ENCODE measurements at regions not wholly inside any gene's neighbourhood (a gene's known extent, or its start where the extent isn't known, plus 50 kb on each side); places are given as distances from the start of the nearest gene placed in this dataset.

DNA sequence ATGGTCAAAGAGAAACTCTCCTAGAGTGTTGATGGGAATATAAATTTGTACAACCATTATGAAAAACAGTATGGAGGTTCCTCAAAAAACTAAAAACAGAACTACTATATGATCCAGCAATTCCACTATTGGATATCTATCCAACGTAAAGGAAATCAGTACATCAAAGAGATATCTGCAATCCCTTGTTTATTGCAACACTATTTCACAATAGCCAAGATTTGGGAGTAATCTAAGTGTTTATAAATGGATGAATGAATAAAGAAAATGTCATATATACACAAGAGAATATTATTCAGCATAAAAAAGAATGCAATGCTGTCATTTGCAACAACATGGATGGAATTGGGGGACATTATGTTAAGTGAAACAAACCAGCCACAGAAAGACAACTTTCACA, 1118.1 kb upstream of the PRKX start:
- no peak for DNase-seq

DNA sequence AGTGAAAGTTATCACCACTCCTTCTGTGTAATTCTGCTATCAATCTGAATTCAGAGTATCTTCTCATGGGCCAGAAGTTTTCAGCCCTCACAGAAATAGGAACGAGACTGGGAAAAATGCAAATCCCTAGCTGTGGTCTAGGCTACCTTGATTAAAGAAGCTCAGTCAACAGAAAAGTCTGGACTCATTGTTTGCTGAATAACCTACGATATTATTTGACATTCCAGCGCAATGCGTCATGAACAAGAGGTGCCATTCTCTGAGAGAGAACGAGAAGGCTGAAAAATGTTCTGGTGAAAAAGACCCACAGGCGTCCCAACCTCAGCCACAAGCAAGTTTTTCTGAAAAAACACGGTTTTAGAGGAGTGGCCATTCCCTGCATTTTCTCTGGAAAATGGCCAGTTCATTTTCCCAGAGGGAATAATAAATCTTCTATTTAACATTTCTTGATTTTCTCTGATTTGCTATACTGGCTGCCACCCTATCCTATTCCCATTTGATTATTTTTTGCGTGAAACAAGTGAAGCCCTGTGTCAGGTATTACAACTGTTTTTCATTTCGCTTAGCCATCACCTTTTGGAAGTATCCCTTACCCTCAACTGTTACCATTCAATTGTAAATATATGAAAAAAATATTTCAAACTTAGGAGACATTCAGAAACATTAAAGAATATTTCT, 1117.6 kb upstream of the PRKX start:
- DNase-seq, result no peak

DNA sequence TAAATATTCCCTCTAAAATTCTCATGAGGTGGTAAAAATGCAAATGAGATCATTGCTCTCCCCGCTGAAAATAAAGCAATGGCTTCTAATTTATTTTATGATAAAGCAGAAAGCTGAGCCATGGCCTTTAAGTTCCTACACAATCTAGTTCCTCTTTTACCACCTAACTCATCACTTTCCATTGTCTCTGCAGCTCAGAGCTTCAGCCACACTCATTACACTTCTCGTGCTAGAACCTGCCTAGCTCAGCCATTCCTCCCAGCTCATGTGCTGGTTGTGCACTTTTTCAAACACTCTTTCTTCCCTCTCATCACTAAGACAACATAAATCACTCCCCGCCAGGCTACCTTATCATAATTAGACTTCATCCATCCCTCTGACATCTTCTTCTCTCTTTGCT, 1112.1 kb upstream of the PRKX start:
- DNase-seq, result no peak

DNA sequence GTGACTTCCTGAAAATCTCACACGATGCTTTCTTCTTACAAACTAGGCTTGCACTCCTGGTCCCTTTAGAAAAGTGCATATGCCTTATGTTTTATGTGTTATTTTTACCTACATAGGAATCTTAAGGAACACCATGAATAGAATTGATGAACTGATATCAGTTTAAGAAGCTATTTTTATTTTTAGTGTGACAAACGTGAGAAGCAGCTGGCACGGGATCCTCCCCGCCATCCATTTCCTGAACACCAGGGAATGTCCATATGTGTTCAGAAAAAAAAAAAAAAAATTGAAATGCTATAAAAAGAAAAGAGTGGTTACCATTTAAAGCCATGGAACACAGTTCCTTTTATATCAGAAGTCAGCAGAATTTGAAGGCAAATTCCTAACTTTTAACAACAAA, 1096.1 kb upstream of the PRKX start:
- no peak for DNase-seq

DNA sequence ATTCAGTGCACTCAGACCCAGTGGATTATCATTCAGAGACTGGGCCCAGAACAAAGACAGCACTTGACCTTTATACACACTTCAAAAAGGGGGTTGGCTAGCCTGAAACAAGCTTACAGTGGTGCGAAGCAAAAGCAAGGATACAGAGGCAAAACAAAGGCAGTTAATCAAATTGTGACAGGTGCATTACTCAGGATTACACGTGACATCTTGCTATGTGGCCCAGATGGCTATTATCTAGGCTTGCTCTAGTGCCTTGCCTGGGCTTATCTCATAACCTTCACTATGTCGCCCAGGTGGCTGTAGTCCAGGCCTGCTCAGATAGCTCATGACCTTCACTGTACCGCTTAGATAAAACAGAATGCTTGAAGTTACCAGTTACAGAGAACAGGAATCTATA, 1092.1 kb upstream of the PRKX start:
- no peak for DNase-seq

DNA sequence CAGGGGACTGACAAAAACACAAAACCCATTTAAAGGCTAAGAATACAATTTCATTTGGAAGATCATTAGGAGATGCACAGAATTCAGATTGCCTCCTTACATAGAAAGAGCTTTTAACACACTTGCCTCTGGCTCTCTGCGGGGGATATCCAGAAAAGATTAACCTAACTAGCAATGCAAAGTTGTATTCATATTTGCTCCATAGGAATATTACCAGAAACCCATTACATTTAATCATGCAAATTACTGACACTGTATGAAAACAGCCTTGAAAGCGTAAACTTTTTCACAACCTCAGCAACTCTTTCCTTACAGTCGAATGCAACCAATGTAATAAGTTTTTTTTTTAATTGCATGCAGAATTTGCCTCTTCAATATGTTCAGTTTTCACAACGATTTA, 1087.3 kb upstream of the PRKX start:
- DNase-seq, result no peak

DNA sequence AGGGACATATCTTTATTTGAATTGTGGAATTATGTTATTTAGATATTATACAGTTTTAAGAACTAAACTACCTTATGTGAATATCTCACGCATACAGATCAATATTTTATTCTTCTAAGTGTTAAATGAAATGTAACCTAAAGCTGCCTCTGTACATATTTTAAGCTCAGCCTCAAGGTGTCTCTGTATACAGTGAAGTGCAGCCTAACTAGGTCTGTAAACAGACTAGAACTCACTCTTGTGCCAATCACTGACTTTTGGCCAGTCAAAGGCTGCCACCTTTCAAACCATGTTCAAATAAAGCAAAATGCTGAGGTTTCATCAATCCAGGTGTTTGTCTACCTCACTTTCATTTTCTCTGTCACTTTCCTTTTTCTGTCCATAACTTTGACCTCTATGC, 1074.5 kb upstream of the PRKX start:
- no peak for DNase-seq

DNA sequence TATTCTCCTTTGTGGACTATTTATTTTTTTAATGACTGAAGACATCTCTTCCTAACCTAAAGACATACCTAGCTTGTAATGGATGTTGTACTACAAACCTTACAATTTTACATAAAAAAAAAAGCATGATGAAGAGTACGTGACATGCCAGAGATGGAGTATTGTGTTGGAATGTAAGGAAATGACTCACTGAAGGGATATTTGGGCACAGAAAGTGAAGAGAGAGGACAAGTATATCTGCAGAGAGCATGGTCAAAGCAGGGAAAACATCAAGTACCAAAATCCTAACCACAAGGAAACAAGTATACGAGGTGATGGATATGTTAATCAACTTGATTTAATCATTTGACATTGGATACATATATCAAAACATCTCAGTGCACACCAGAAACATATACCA, 1051.4 kb upstream of the PRKX start:
- no peak for DNase-seq

DNA sequence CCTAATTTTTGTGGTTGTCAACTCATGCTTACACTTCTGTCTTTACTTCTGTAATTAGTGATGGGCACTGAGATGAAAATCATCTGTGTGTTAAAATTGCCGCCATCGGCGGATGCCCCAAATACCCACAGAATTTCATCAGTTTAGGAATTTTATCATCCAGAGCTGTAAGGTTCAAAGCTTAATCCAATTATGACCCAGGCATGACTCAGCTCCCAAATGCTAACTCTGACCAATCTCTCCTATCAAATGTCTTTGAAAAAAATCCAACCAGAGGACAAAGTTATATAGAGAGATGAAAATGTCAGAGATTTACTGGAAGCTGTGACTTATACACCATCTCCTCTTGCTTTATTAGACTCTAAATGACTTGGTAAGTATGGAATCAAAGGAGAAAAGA, 1048.7 kb upstream of the PRKX start:
- no peak for DNase-seq

DNA sequence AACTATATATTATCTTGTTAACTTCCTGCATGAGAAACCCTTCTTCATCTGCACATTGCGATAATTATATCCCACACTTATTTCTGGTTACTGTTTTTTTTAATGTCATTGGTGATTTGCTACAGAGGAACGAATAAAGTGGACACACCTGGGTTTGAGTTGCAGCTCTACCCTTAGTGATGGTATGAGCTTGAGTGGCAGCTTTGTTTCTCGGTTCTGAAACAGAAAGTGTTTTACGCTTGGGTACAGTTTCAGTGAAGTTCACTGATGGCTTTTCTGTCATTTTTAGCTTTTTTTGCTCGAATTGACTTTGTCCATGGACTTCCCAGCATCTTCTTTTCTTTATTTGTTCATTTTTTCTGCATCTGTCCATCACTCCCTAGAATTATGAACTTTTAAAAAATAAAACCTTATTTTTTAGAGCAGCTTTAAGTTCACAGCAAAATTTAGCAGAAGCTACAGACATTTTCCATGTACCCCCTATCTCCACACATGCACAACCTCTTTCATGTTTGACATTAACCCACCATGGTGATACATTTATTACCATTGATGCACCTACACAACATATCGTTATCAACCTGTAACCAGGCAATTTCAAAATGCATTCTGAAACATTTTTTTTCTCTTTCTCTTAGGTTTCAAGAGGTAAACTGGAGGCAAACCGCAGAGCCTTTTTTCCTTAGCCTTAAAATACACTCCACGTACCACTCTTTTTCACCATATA, 1041.6 kb upstream of the PRKX start:
- no peak for DNase-seq

DNA sequence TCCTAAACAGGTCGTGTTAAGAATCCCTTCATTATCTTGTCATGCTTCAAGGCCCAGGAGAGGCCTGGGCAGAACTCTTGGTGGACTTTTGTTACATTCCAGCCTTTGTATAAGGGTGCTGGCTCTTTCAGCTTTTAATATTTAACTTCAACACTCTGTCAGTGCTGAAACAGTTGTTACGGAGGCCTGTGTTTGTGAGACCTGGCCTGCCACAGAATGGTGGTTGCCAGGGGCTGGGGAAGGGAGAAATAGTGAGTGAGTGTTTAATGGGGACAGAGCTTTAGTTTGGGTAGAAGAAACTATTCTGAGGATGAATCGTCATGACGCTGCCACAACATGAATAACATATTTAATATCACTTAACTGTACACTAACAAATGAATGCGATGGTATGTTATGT, 1027.6 kb upstream of the PRKX start:
- no peak for DNase-seq

DNA sequence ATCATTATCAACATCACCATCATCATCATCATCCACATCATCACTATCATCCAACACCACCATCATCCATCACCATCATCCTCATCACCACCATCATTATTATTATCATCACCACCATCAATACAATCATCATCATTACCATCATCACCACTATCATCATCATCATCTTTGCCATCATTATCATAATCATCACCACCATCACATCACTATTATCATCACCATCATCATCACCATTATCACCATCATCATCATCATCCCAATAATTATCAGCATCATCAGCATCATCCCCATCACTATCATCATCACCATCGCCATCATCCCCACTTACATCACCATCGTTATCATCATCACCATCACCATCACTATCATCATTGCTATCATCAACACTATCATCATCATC, 1021.9 kb upstream of the PRKX start:
- no peak for DNase-seq

DNA sequence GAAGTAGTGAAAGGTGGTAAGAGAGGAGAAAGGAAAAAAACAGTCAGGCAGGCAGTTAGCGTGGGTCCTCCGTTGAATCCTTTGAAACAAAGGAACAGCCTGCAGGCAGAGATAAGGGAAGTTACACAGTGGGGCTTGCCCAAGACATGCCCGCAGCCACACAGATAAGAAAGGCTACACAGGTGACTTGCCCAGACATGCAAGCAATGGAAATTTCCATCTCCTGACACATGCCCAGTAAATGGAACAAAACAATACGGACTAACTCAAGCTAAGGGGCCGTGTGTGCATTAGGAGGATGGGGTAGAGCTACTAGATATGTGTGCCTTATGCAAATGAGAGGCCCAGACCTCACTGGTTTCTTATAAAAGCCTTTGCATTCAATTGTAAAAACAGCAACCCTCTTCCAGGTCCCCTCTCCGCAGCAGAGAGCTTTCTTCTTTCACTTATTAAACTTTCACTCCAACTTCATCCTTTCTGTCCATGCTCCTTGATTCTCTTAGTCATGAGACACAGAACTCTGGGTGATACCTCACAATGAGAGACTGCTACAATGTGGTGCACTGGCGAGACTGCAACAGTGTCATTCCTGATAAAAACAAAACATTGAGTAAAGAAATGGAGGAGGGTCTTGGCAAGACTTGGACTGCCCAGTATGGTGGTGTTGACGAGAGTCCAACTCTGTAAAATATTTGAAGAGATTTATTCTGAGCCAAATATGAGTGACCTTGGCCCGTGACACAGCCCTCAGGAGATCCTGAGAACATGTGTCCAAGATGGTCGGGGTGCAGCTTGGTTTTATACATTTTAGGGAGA, 997.4 kb upstream of the PRKX start:
- no peak for DNase-seq

DNA sequence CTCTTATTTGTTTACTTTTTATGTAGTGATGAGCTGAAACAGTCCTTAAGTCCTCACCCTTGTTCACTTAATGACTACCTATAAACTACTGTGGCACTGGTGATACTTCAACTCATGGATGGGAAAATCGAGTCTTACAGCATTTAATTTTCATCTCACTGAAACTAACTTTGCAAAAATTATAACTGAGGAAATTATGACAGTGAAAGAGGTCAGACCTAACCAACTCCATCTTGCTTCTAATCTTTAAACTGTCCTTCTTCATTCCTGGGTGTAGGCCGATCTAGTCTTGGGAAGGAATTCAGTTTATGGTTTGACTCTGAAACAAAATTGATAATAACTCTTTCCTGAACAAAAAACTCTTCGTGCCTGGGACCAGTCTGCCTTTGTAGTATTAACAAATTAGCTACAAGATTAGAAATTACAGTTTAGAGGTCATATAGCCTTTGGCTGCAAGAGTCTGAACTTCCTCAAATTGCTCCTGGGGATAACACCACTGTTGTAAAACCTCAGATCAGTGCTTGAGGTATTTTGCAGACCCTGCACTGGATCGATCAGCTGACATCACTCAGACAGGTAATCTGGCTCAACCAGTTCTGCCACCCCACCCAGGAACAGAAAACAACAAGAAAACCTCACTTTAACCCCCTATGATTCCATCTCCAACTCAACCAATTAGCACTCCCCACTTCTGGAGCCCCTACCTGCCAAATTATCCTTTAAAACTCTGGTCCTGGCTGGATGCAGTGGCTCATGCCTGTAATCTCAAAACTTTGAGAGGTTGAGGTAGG, 995.7 kb upstream of the PRKX start:
- DNase-seq, result no peak

DNA sequence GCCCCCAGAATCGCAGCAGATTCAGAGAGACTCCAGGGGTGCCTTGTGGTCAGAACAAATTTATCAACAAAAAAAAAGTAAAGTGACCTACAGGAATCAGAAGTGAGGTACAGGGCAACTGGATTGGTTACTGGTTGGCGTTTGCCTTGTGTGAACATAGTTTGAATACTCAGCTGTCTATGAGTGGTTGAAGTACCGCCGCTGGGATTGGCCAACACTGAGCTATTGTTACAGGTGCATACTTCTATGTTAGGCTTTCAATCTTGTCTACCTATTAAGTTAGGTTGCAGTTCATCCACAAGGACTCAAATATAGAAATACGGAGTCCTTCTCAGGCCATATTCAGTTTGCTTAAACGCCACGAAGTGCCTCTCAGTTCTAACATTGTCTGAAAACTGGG, 993.5 kb upstream of the PRKX start:
- no peak for DNase-seq

DNA sequence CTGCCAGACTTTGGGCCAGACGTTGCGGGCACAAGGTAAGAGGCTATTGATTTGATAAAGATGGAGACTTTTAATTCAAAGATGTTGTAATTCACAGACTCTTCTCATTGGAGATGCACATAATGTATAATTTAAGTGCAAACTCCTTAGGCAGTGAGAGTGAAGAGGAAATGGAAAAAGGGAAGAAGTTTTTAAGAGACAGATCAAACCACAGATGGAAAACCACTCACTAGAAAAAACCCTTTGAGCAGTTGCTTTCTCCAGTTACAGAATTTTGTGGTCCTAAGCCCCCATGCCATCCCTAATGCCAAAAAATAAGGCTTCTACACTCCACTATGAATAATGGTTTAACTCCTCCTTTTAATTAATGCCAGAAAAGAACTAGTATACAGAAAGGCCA, 977.1 kb upstream of the PRKX start:
- no peak for DNase-seq

DNA sequence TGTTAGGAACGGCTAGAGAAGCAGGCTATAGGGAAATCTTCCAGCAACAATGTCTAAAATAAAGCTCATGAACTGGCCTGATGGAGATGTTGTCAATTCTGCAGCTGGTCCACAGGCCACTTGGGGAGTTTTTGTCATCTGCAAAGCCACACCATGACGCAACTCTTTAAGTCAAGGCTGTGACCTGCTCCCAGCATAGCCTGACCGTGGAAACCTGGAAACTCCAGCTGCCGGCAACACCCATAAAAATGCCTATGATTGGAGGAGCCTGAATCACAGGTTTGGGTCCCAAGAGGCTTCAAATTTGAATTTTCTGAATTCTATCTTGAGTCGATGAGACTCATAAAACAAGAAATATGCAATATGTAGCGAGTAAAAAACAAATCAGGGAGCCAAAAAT, 969.2 kb upstream of the PRKX start:
- no peak for DNase-seq

DNA sequence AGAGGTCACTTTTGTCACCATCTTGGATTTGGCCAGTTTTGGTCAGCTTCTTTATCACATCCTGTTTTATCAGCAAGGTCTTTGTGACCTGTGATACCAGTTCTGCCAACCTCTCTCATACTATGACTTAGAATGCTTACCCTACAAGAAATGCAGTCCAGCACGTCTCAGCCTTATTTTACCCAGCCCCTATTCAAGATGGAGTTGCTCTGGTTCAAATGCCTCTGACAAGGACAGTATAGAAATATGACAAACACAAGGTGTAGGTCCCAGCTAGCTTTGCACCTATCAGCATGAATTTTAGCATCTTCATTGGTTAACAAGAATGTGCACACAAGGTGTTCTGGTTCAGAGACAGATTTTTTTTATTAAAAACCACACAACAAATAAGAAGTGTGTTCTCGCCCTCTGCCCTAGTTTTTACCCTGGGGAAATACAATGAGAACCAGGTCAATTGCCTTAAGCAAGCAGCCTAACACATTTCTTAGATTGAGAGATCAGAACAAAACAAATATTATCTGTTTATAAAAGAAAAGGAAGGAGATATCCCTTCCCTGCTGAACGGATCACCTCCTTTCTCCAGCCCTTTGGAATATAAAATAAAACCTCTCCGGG, 962.3 kb upstream of the PRKX start:
- DNase-seq, result no peak

DNA sequence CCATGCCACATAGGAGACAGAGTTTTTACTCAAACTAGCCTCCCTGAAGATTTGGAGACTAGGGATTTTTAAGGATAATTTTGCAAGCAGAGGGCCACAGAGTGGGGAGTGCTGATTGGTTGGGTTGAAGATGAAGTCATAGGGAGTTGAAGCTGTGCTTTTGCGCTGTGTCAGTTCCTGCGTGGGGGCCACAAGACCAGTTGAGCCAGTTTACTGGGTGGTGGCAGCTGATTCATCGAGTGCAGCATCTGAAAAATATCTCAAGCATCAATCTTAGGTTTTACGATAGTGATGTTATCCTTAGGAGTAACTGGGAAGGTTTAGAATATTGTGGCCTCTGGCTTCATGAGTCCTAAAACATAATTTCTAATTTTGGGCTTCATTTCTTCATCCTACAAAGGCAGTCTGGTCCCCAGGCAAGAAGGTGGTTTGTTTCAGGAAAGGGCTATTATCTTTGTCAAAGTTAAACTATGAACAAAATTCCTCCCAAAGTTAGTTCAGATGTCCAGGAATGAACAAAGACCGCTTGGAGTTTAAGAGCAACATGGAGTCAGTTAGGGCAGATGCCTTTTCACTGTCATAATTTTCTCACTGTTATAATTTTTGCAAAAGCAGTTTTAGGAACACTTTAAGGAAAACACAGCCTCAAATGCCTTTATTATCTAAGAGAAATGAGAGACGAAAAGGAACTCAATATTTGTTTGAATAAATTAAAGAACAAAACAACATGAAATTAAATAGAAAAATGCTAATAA, 960.8 kb upstream of the PRKX start:
- no peak for DNase-seq

DNA sequence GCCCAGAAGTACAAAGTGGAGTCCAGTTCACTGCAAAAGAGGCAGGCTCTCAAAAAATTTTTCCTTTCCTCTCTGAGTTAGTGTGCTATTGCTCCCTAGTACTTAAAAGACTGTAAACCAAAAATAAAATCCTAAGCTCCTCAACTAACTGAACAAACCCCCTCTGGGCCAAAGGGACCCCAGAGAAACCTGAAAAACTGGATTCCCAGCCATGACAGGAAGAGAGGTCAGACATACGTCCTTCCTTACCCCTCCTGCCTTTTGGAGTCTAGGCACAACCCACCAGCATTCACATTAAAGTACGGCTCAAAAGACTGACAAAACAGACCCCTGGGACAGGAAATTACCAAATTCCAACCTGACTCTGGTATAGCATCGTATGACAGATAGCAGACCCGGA, 957.9 kb upstream of the PRKX start:
- no peak for DNase-seq

DNA sequence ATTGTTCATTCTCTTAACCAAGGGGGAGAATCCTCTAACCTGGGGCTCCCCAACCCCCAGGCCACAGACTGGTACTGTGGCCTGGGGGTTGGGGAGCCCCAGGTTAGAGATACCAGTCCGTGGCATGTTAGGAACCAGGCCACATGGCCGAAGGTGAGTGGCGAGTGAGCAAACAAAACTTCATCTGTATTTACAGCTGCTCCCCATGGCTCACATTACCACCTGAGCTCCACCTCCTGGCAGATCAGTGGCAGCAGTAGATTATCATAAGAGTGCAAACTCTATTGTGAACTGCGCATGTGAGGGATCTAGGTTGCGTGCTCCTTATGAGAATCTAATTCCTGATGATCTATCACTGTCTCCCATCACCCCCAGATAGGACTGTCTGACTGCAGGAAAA, 957.2 kb upstream of the PRKX start:
- DNase-seq, result no peak
